SK-N-SH (cell line): ENCODE measurements at regions not wholly inside any gene's neighbourhood (a gene's known extent, or its start where the extent isn't known, plus 50 kb on each side); places are given as distances from the start of the nearest gene placed in this dataset.

Source experiments
- CTCF ChIA-PET: fragments of 300-600, 350-600 bp; formaldehyde crosslinking; extraction: SDS; loops from one replicate; lab custom pipeline; 2021; lab: Yijun Ruan, JAX
- POLR2A ChIA-PET: fragments of 350-600 bp; sonication (Branson Sonifier 250); formaldehyde crosslinking; extraction: SDS; loops from one replicate; lab custom pipeline; 2020; ENCODE audit warnings: antibody characterized with exemption, inconsistent platforms; lab: Yijun Ruan, JAX
- DNase-seq: peaks from one replicate; pipeline ENCODE4 v3.0.0; 2012
- H2AFZ ChIP-seq: fragments of 200-600 bp; sonication (generic); 2 replicates; pipeline ENCODE4 v1.8.1; 2016; ENCODE audit warnings: antibody characterized with exemption, mild to moderate bottlenecking, low read depth
- H3F3A ChIP-seq: fragments of 200-600 bp; sonication (generic); replicated peaks from 2 replicates; pipeline ENCODE3; 2016; ENCODE audit warnings: antibody characterized with exemption, mild to moderate bottlenecking; ENCODE audit not compliant: insufficient read depth
- H3K27ac ChIP-seq, 2 experiments: fragments of 200-500 bp in 1 of 2; fragments of 200-600 bp in 1 of 2; sonication (Bioruptor generic) in 1 of 2; sonication (generic), shearing (Covaris generic) in 1 of 2; 2 replicates each; pipeline versions ENCODE4 v1.5.1 to v1.6.1; 2014 to 2016; ENCODE audit warnings: low read depth in 2 of 2, inconsistent platforms in 1 of 2, low read length in 1 of 2, mild to moderate bottlenecking in 1 of 2, mixed read lengths in 1 of 2
- H3K27me3 ChIP-seq: fragments of 200-600 bp; sonication (generic), shearing (Covaris generic); 2 replicates; pipeline ENCODE4 v1.6.1; 2016; ENCODE audit warnings: mixed run types; ENCODE audit not compliant: insufficient read depth
- H3K36me3 ChIP-seq, 2 experiments: fragments of 200-500 bp in 1 of 2; fragments of 200-600 bp in 1 of 2; sonication (Bioruptor generic) in 1 of 2; sonication (generic) in 1 of 2; replicated peaks in 1 of 2; 2 replicates each; pipeline versions ENCODE3 to v1.5.1; 2014 to 2016; ENCODE audit warnings: low read length in 1 of 2, mild to moderate bottlenecking in 1 of 2; ENCODE audit not compliant: insufficient read depth in 2 of 2, control insufficient read depth in 1 of 2
- H3K4me1 ChIP-seq, 2 experiments: fragments of 200-500 bp in 1 of 2; fragments of 200-600 bp in 1 of 2; sonication (Bioruptor generic) in 1 of 2; sonication (generic), shearing (Covaris generic) in 1 of 2; 2 replicates each; pipeline versions ENCODE4 v1.5.1 to v1.6.1; 2014 to 2016; ENCODE audit warnings: low read depth in 1 of 2, low read length in 1 of 2, mixed run types in 1 of 2; ENCODE audit not compliant: insufficient read depth in 2 of 2, control insufficient read depth in 1 of 2
- H3K4me2 ChIP-seq: fragments of 200-600 bp; sonication (generic), shearing (Covaris generic); 2 replicates; pipeline ENCODE4 v1.6.1; 2017; ENCODE audit warnings: mixed run types
- H3K4me3 ChIP-seq, 2 experiments: fragments of 200-500 bp in 1 of 2; fragments of 200-600 bp in 1 of 2; sonication (Bioruptor generic) in 1 of 2; sonication (generic), shearing (Covaris generic) in 1 of 2; 2 replicates each; pipeline versions ENCODE4 v1.5.1 to v1.8.1; 2014 to 2016; ENCODE audit warnings: low read depth in 2 of 2, inconsistent platforms in 1 of 2, low read length in 1 of 2, mild to moderate bottlenecking in 1 of 2, mixed read lengths in 1 of 2, moderate library complexity in 1 of 2
- H3K79me2 ChIP-seq: fragments of 200-600 bp; sonication (generic); 2 replicates; pipeline ENCODE4 v1.8.1; 2017; ENCODE audit warnings: mild to moderate bottlenecking; ENCODE audit not compliant: insufficient read depth
- H3K9ac ChIP-seq: fragments of 200-600 bp; sonication (generic); 2 replicates; pipeline ENCODE4 v1.6.1; 2017; ENCODE audit warnings: mixed run types
- H3K9me2 ChIP-seq: fragments of 200-600 bp; sonication (generic); 2 replicates; pipeline ENCODE4 v1.6.1; 2017; ENCODE audit warnings: mixed run types
- H3K9me3 ChIP-seq: fragments of 200-600 bp; sonication (generic); 2 replicates; pipeline ENCODE4 v1.6.1; 2017; ENCODE audit warnings: mixed run types, mild to moderate bottlenecking, moderate library complexity
- H4K20me1 ChIP-seq: fragments of 200-600 bp; sonication (generic); 2 replicates; pipeline ENCODE4 v1.6.1; 2017; ENCODE audit warnings: mild to moderate bottlenecking, mixed run types; ENCODE audit not compliant: insufficient read depth
- ELF1 ChIP-seq: IDR thresholded peaks from 2 replicates; pipeline ENCODE4 v1.4.0; 2012
- EP300 ChIP-seq, 2 experiments: IDR thresholded peaks; 2 replicates each; pipeline versions ENCODE4 v1.4.0 to v1.6.1; 2012; ENCODE audit warnings: borderline replicate concordance in 1 of 2, low read depth in 1 of 2, low read length in 1 of 2
- FOXJ3 ChIP-seq: sonication (generic); formaldehyde crosslinking; IDR thresholded peaks from 2 replicates; pipeline ENCODE4 v1.5.1; 2020; ENCODE audit warnings: mild to moderate bottlenecking, missing genetic modification reagents
- GABPA ChIP-seq: IDR thresholded peaks from 2 replicates; pipeline ENCODE4 v1.4.0; 2012; ENCODE audit warnings: low read depth, mild to moderate bottlenecking
- GATA2 ChIP-seq: sonication (generic); formaldehyde crosslinking; IDR thresholded peaks from 2 replicates; pipeline ENCODE4 v1.5.0; 2020; ENCODE audit warnings: mild to moderate bottlenecking, missing genetic modification reagents
- MXI1 ChIP-seq: IDR thresholded peaks from 2 replicates; pipeline ENCODE4 v1.6.1; 2012; ENCODE audit warnings: mild to moderate bottlenecking, low read depth, low read length, improper control_type of control experiment
- RFX5 ChIP-seq: IDR thresholded peaks from 2 replicates; pipeline ENCODE4 v1.6.1; 2012; ENCODE audit warnings: mild to moderate bottlenecking, improper control_type of control experiment, low read length
- SIN3A ChIP-seq: IDR thresholded peaks from 2 replicates; pipeline ENCODE4 v1.6.1; 2012; ENCODE audit warnings: low read depth, mild to moderate bottlenecking, low read length, moderate library complexity, borderline replicate concordance
- USF1 ChIP-seq: IDR thresholded peaks from 2 replicates; pipeline ENCODE4 v1.4.0; 2012; ENCODE audit warnings: low read depth, borderline replicate concordance
- USF2 ChIP-seq: fragments of 150-350 bp; IDR thresholded peaks from 2 replicates; pipeline ENCODE4 v1.6.1; 2017; ENCODE audit warnings: antibody characterized with exemption, low read length, low read depth, borderline replicate concordance
- ZBTB33 ChIP-seq: IDR thresholded peaks from 2 replicates; pipeline ENCODE4 v1.4.0; 2012; ENCODE audit warnings: low read depth, borderline replicate concordance
- WGBS: methylation state at CpG from one replicate; pipeline ENCODE4 v1.1.6; 2017; ENCODE audit warnings: low lambda C conversion rate; 5-methylcytosine and 5-hydroxymethylcytosine counted together

- H3K9me2 ChIP-seq, result no peaks in the 10 kb centered on the region
- DNase-seq, result no peak
- H3F3A ChIP-seq, result no peaks in the 10 kb centered on the region
- H4K20me1 ChIP-seq, result no peaks in the 10 kb centered on the region
- no peak overlapping the region for H3K4me2 ChIP-seq
- ChIA-PET CTCF (no interaction called here), POLR2A (no interaction called here)
- H3K4me3 ChIP-seq, result no peak overlapping the region
- H3K9me3 ChIP-seq, result no peaks in the 10 kb centered on the region
- no peaks in the 10 kb centered on the region for H3K36me3 ChIP-seq
- H3K4me1 ChIP-seq, result no peaks in the 10 kb centered on the region
- WGBS, result 10% methylated on average over 4 of the region's 4 CpGs
- no peak for TF ChIP-seq ZBTB33
- TF ChIP-seq EP300 (IDR thresholded peaks at IDR 0.05; ENCODE audit: borderline replicate concordance in 1 of 2, low read depth in 1 of 2, low read length in 1 of 2), result no peak
- TF ChIP-seq USF2, result no peak
- no peak for TF ChIP-seq SIN3A
- TF ChIP-seq MXI1, result no peak
- H3K27me3 ChIP-seq, result no peaks in the 10 kb centered on the region
- H3K27ac ChIP-seq, result no peak overlapping the region
- no peak overlapping the region for H3K9ac ChIP-seq
- H3K79me2 ChIP-seq, result no peaks in the 10 kb centered on the region
- H2AFZ ChIP-seq, result no peak overlapping the region
Measured at GRCh38 chr4:180717451-180718033, 1525.7 kb upstream of the TENM3 start.

GRCh38 chr4:180721356-180721755, 1521.8 kb upstream of the TENM3 start:
- Histone ChIP-seq H3K79me2 (no peaks in the 10 kb centered on the region), H3K9me3 (no peaks in the 10 kb centered on the region), H4K20me1 (no peaks in the 10 kb centered on the region), H3K4me3 (no peak overlapping the region), H3K9me2 (no peaks in the 10 kb centered on the region), H3K9ac (no peak overlapping the region), H3K4me1 (no peaks in the 10 kb centered on the region), H2AFZ (no peak overlapping the region), H3K27ac (no peak overlapping the region), H3K27me3 (no peaks in the 10 kb centered on the region), H3K4me2 (no peak overlapping the region), H3K36me3 (no peaks in the 10 kb centered on the region), H3F3A (no peaks in the 10 kb centered on the region)
- POLR2A ChIA-PET, result no interaction called here
- TF ChIP-seq ELF1, result no peak
- TF ChIP-seq USF1, result no peak
- TF ChIP-seq RFX5, result no peak
- TF ChIP-seq USF2, result no peak
- TF ChIP-seq MXI1, result no peak
- TF ChIP-seq GATA2 (CRISPR knock-in tag), result no peak
- no peak for TF ChIP-seq GABPA
- TF ChIP-seq EP300 (IDR thresholded peaks at IDR 0.05; ENCODE audit: borderline replicate concordance in 1 of 2, low read depth in 1 of 2, low read length in 1 of 2), result no peak
- TF ChIP-seq FOXJ3 (CRISPR knock-in tag), result no peak
- CTCF ChIA-PET, result interaction anchor here (1.2 kb wide), 1 partner anchor 56 kb away, joined by 3 read pairs; no protein-coding TSS in a partner anchor
- 31% methylated on average over 6 of the region's 6 CpGs for WGBS
- no peak for DNase-seq
